A549 (cell line): ENCODE measurements at regions not wholly inside any gene's neighbourhood (a gene's known extent, or its start where the extent isn't known, plus 50 kb on each side); places are given as distances from the start of the nearest gene placed in this dataset.

Experiments
- ATAC-seq, 2 experiments: fragments of 200-7000 bp in 1 of 2; fragments of >200 bp in 1 of 2; cut with Nextera tagmentation in 1 of 2; cut with Tn5 transposase in 1 of 2; 3 replicates each; pipeline versions ENCODE4 v1.8.0 to v1.9.1; 2018 to 2020; ENCODE audit warnings: mild to moderate bottlenecking in 1 of 2, moderate library complexity in 1 of 2
- CTCF ChIA-PET: fragments of 300-600 bp; sonication (Branson Sonifier 250); formaldehyde crosslinking; extraction: SDS; loops from one replicate; lab custom pipeline; 2021; ENCODE audit warnings: antibody characterized with exemption, inconsistent platforms; lab: Yijun Ruan, JAX
- POLR2A ChIA-PET: fragments of 350-600 bp; formaldehyde crosslinking; extraction: SDS; loops from one replicate; lab custom pipeline; 2021; ENCODE audit warnings: antibody characterized with exemption, inconsistent platforms; lab: Yijun Ruan, JAX
- DNase-seq, 2 experiments: peaks; one replicate each; pipeline versions ENCODE4 v3.0.0 to v3.0.0-alpha.2; 2011 to 2016; ENCODE audit warnings: low read depth in 1 of 2, low spot score in 1 of 2
- FAIRE-seq: peaks from 2 replicates; lab custom pipeline; 2011; peaks lifted over from hg19 to GRCh38; lab: Jason Lieb, UNC
- H3K27ac ChIP-seq, 2 experiments: fragments of >200 bp; sonication (Bioruptor Twin); formaldehyde crosslinking; 3 replicates each; pipeline ENCODE4 v1.5.1; 2016 to 2017
- H3K4me1 ChIP-seq: fragments of >200 bp; sonication (Bioruptor Twin); formaldehyde crosslinking; 3 replicates; pipeline ENCODE4 v1.6.1; 2016
- H3K4me2 ChIP-seq: fragments of >200 bp; sonication (Bioruptor Twin); formaldehyde crosslinking; 3 replicates; pipeline ENCODE4 v1.6.1; 2016
- H3K4me3 ChIP-seq: fragments of >200 bp; sonication (Bioruptor Twin); formaldehyde crosslinking; 3 replicates; pipeline ENCODE4 v1.5.1; 2016
- H3K9me3 ChIP-seq: fragments of >200 bp; sonication (Bioruptor Twin); formaldehyde crosslinking; 3 replicates; pipeline ENCODE4 v1.6.1; 2016
- BCL3 ChIP-seq: fragments of >200 bp; sonication (Bioruptor Twin); formaldehyde crosslinking; IDR thresholded peaks from 3 replicates; pipeline ENCODE4 v1.6.1; 2016
- BHLHE40 ChIP-seq: IDR thresholded peaks from 2 replicates; pipeline ENCODE4 v1.6.1; 2012; ENCODE audit warnings: low read depth, low read length, inconsistent platforms
- CBX8 ChIP-seq: fragments of 200-600 bp; sonication (generic); IDR thresholded peaks from 2 replicates; pipeline ENCODE4 v1.6.1; 2016
- CHD2 ChIP-seq: fragments of 150-350 bp; IDR thresholded peaks from 2 replicates; pipeline ENCODE4 v1.6.1; 2014; ENCODE audit warnings: low read length; ENCODE audit not compliant: partially characterized antibody
- E2F6 ChIP-seq: IDR thresholded peaks from 2 replicates; pipeline ENCODE4 v1.6.1; 2012; ENCODE audit warnings: low read depth, borderline replicate concordance
- EHMT2 ChIP-seq: fragments of 200-600 bp; sonication (generic); IDR thresholded peaks from 2 replicates; pipeline ENCODE4 v1.6.1; 2016; ENCODE audit warnings: antibody characterized with exemption, low read depth, mild to moderate bottlenecking, moderate library complexity
- ELK1 ChIP-seq: fragments of 150-350 bp; IDR thresholded peaks from 2 replicates; pipeline ENCODE4 v1.6.1; 2014; ENCODE audit warnings: low read depth, mild to moderate bottlenecking, low read length
- EP300 ChIP-seq, 2 experiments: fragments of >200 bp; sonication (Bioruptor Twin); formaldehyde crosslinking; IDR thresholded peaks; 2 replicates in 1 of 2; 3 replicates in 1 of 2; pipeline ENCODE4 v1.6.1; 2016 to 2017
- FOXS1 ChIP-seq: fragments of 250-450 bp; sonication (Bioruptor Pico); IDR thresholded peaks from 2 replicates; pipeline ENCODE4 v1.5.0; 2020; ENCODE audit warnings: mild to moderate bottlenecking, moderate library complexity
- HDAC2 ChIP-seq: fragments of 200-600 bp; sonication (generic); IDR thresholded peaks from 2 replicates; pipeline ENCODE4 v1.6.1; 2016
- HEYL ChIP-seq: fragments of 250-450 bp; sonication (Bioruptor Pico); IDR thresholded peaks from 2 replicates; pipeline ENCODE4 v1.8.0; 2021; ENCODE audit warnings: mild to moderate bottlenecking, moderate library complexity
- JUNB ChIP-seq: fragments of >200 bp; sonication (Bioruptor Twin); formaldehyde crosslinking; IDR thresholded peaks from 2 replicates; pipeline ENCODE4 v1.6.1; 2016
- MAFK ChIP-seq: fragments of 450-650 bp; IDR thresholded peaks from 2 replicates; pipeline ENCODE4 v1.6.1; 2014; ENCODE audit not compliant: partially characterized antibody
- MAZ ChIP-seq: fragments of 150-350 bp; IDR thresholded peaks from 2 replicates; pipeline ENCODE4 v1.6.1; 2014; ENCODE audit warnings: antibody characterized with exemption, low read depth, low read length, borderline replicate concordance
- MYC ChIP-seq: IDR thresholded peaks from 2 replicates; pipeline ENCODE4 v1.6.1; 2012; ENCODE audit warnings: mild to moderate bottlenecking, inconsistent platforms, low read length, improper control_type of control experiment, borderline replicate concordance
- NFE2L2 ChIP-seq: fragments of 150-350 bp; conservative IDR thresholded peaks from 2 replicates; pipeline ENCODE4 v1.6.1; 2014; ENCODE audit warnings: low read length
- NR3C1 ChIP-seq: fragments of >200 bp; sonication (Bioruptor Twin); formaldehyde crosslinking; IDR thresholded peaks from 3 replicates; pipeline ENCODE4 v1.6.1; 2017
- PHF8 ChIP-seq: fragments of 200-600 bp; sonication (generic); IDR thresholded peaks from 2 replicates; pipeline ENCODE4 v1.6.1; 2016; ENCODE audit warnings: low read depth, mild to moderate bottlenecking, antibody characterized with exemption, moderate library complexity, borderline replicate concordance
- POLR2A ChIP-seq: IDR thresholded peaks from 2 replicates; pipeline ENCODE4 v1.6.1; 2012; ENCODE audit warnings: mild to moderate bottlenecking, low read length
- RFX5 ChIP-seq: fragments of 450-650 bp; IDR thresholded peaks from 2 replicates; pipeline ENCODE4 v1.7.1; 2014; ENCODE audit warnings: antibody characterized with exemption, mild to moderate bottlenecking, moderate library complexity
- SMC3 ChIP-seq: fragments of >200 bp; sonication (Bioruptor Twin); formaldehyde crosslinking; IDR thresholded peaks from 3 replicates; pipeline ENCODE4 v1.6.1; 2018; ENCODE audit warnings: inconsistent platforms
- TFCP2L1 ChIP-seq: fragments of 250-450 bp; sonication (Bioruptor Pico); IDR thresholded peaks from 2 replicates; pipeline ENCODE4 v1.5.0; 2021; ENCODE audit warnings: mild to moderate bottlenecking
- WGBS: methylation state at CpG from one replicate; pipeline ENCODE4 v1.1.6; 2017; ENCODE audit errors: missing lambda C conversion rate; 5-methylcytosine and 5-hydroxymethylcytosine counted together
- TF ChIP-seq, protein P1 (sequence below): fragments of 200-600 bp; sonication (generic); IDR thresholded peaks from 2 replicates; pipeline ENCODE4 v1.6.1; 2016; ENCODE audit warnings: antibody characterized with exemption, mild to moderate bottlenecking, moderate library complexity
- TF ChIP-seq, protein P2 (sequence below): fragments of 450-650 bp; IDR thresholded peaks from 2 replicates; pipeline ENCODE4 v1.6.1; 2014; ENCODE audit warnings: antibody characterized with exemption
- TF ChIP-seq, protein P3 (sequence below): fragments of 250-450 bp; sonication (Bioruptor Pico); IDR thresholded peaks from 2 replicates; pipeline ENCODE4 v1.5.0; 2020; ENCODE audit warnings: low read depth, mild to moderate bottlenecking, moderate library complexity

DNA sequence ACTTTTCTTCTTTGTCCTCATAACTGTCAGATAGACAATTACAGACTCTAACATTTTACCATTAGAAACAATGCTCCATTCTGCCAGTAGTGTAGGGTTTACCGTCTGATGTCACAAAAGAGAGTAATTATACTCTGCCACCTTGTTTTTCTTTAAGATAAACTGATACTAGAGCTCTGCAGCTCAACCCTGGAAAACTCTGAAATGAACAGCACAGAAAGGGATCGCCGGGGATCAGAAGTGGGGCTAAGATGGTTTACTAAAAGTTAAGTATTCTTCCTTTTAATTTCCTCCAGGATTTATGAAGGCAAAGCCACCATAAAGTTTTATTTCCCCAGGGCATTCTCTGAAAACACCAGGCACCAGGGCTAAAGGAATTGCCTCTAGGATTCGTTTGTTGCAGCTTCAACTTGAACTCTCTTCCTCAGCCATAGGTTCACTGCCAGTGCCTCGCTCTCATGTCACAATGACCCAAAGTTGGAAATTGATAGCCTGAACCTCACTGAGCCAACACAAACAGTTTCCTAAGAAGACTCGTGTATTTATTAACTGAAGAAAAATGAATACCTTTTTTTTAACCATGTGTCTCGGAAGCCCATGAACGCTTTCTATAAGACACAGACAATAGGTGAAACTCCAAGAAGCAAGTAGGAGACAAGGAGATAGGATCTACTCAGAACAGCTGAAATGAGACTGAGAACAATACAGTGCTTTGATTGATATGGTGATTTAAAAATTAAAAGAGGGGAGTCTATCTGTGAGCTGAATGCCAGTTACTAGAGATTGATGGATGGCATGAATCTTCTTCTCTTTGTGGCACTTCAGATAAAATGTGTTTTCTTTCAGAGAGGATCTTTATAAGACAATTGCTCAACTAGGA is 121.5 kb upstream of the SPATS2L start:
- Histone ChIP-seq H3K4me2 (no peak overlapping the region), H3K27ac (no peak overlapping the region), H3K4me1 (no peaks in the 10 kb centered on the region), H3K9me3 (no peaks in the 10 kb centered on the region), H3K4me3 (no peak overlapping the region)
- DNase-seq (no peak), ATAC-seq (no peak), FAIRE-seq (no peak)
- ChIA-PET CTCF (no interaction called here), POLR2A (no interaction called here)
- TF ChIP-seq, protein P1, sequence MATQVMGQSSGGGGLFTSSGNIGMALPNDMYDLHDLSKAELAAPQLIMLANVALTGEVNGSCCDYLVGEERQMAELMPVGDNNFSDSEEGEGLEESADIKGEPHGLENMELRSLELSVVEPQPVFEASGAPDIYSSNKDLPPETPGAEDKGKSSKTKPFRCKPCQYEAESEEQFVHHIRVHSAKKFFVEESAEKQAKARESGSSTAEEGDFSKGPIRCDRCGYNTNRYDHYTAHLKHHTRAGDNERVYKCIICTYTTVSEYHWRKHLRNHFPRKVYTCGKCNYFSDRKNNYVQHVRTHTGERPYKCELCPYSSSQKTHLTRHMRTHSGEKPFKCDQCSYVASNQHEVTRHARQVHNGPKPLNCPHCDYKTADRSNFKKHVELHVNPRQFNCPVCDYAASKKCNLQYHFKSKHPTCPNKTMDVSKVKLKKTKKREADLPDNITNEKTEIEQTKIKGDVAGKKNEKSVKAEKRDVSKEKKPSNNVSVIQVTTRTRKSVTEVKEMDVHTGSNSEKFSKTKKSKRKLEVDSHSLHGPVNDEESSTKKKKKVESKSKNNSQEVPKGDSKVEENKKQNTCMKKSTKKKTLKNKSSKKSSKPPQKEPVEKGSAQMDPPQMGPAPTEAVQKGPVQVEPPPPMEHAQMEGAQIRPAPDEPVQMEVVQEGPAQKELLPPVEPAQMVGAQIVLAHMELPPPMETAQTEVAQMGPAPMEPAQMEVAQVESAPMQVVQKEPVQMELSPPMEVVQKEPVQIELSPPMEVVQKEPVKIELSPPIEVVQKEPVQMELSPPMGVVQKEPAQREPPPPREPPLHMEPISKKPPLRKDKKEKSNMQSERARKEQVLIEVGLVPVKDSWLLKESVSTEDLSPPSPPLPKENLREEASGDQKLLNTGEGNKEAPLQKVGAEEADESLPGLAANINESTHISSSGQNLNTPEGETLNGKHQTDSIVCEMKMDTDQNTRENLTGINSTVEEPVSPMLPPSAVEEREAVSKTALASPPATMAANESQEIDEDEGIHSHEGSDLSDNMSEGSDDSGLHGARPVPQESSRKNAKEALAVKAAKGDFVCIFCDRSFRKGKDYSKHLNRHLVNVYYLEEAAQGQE, result no peak
- TF ChIP-seq CBX8 (no peak), POLR2A (no peak), FOXS1 (CRISPR knock-in tag) (no peak), CHD2 (no peak), NFE2L2 (no peak), HDAC2 (no peak), PHF8 (no peak), SMC3 (no peak), HEYL (no peak), NR3C1 (no peak), ELK1 (no peak), RFX5 (no peak), MYC (no peak), EP300 (IDR thresholded peaks at IDR 0.05) (no peak), EHMT2 (no peak), MAZ (no peak), MAFK (no peak)
- TF ChIP-seq, protein P2, sequence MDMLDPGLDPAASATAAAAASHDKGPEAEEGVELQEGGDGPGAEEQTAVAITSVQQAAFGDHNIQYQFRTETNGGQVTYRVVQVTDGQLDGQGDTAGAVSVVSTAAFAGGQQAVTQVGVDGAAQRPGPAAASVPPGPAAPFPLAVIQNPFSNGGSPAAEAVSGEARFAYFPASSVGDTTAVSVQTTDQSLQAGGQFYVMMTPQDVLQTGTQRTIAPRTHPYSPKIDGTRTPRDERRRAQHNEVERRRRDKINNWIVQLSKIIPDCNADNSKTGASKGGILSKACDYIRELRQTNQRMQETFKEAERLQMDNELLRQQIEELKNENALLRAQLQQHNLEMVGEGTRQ, result no peak
- WGBS, result 68% methylated on average over 8 of the region's 8 CpGs

DNA sequence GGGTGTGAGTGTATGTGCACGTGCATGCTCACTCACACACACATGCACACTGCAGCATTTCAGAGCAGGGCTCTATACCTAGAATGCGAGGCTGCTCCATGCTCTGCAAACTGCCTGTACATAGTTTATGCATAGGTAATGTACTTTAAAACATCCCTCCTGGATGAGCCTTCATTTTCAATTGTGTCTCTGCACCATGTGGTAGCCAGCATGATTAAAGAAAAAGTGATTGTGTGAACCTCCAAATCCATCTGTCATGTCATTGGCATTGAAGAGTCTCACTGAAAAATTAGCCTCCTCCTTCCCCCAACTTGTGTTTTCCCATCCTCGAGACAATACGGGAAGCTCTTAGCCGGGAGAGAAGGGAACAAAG is 120.9 kb upstream of the SPATS2L start:
- TF ChIP-seq BHLHE40 (no peak), NR3C1 (no peak), CHD2 (no peak), PHF8 (no peak), E2F6 (no peak), TFCP2L1 (CRISPR knock-in tag) (no peak), ELK1 (no peak), CBX8 (no peak), BCL3 (no peak), HEYL (no peak), JUNB (no peak), RFX5 (no peak)
- TF ChIP-seq, protein P3, sequence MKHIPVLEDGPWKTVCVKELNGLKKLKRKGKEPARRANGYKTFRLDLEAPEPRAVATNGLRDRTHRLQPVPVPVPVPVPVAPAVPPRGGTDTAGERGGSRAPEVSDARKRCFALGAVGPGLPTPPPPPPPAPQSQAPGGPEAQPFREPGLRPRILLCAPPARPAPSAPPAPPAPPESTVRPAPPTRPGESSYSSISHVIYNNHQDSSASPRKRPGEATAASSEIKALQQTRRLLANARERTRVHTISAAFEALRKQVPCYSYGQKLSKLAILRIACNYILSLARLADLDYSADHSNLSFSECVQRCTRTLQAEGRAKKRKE (CRISPR knock-in tag), result no peak
- Histone ChIP-seq H3K27ac (no peak overlapping the region), H3K4me1 (no peaks in the 10 kb centered on the region), H3K9me3 (no peaks in the 10 kb centered on the region), H3K4me2 (no peak overlapping the region), H3K4me3 (no peak overlapping the region)
- ChIA-PET CTCF (no interaction called here), POLR2A (no interaction called here)
- 48% methylated on average over 5 of the region's 5 CpGs for WGBS
- DNase-seq (no peak), ATAC-seq (peak in 1 of 2 experiments; percentile 39; a peak in 1 of 6 replicates), FAIRE-seq (no peak)
